LNCaP clone FGC (cell line): ENCODE measurements at regions not wholly inside any gene's neighbourhood (a gene's known extent, or its start where the extent isn't known, plus 50 kb on each side); places are given as distances from the start of the nearest gene placed in this dataset.
"Not testable (repeated sequence)": the region's sequence is repeated elsewhere in the genome, so short reads cannot be mapped to it uniquely, and the experiment has no call there.

ENCODE experiments used
- DNase-seq: peaks from one replicate; pipeline ENCODE4 v3.0.0-alpha.2; 2011; ENCODE audit warnings: low read depth
- H3K4me3 ChIP-seq: 2 replicates; pipeline ENCODE4 v1.5.1; 2011; ENCODE audit warnings: mild to moderate bottlenecking, low read depth, low read length, control low read depth
- TF ChIP-seq, protein P1 (sequence below): IDR thresholded peaks from 2 replicates; pipeline ENCODE4 v1.5.1; 2012; ENCODE audit warnings: mild to moderate bottlenecking; ENCODE audit not compliant: control insufficient read depth, insufficient read depth; ENCODE audit errors: extremely low read depth

DNA sequence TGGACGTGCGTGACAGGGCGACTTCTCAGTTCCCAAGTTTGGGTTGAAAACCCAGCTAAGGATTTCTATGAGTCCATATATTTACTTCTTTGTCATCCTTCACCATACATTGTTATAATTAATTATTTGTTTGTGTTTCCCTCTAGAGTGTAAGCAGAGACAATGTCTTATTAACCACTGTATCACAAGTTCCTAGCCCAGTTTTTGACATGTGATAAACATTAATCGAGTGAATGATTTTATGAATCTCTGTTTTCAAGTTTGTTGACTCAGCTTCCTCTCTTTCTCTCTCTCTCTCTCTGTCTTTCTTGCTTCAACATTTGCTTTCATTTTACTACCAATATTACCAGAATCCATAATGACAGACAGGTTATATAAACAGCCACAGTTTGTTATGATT is 1259.6 kb upstream of the TENM4 start:
- H3K4me3 ChIP-seq: no peak overlapping the region
- TF ChIP-seq, protein P1, sequence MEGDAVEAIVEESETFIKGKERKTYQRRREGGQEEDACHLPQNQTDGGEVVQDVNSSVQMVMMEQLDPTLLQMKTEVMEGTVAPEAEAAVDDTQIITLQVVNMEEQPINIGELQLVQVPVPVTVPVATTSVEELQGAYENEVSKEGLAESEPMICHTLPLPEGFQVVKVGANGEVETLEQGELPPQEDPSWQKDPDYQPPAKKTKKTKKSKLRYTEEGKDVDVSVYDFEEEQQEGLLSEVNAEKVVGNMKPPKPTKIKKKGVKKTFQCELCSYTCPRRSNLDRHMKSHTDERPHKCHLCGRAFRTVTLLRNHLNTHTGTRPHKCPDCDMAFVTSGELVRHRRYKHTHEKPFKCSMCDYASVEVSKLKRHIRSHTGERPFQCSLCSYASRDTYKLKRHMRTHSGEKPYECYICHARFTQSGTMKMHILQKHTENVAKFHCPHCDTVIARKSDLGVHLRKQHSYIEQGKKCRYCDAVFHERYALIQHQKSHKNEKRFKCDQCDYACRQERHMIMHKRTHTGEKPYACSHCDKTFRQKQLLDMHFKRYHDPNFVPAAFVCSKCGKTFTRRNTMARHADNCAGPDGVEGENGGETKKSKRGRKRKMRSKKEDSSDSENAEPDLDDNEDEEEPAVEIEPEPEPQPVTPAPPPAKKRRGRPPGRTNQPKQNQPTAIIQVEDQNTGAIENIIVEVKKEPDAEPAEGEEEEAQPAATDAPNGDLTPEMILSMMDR: no peak

DNA sequence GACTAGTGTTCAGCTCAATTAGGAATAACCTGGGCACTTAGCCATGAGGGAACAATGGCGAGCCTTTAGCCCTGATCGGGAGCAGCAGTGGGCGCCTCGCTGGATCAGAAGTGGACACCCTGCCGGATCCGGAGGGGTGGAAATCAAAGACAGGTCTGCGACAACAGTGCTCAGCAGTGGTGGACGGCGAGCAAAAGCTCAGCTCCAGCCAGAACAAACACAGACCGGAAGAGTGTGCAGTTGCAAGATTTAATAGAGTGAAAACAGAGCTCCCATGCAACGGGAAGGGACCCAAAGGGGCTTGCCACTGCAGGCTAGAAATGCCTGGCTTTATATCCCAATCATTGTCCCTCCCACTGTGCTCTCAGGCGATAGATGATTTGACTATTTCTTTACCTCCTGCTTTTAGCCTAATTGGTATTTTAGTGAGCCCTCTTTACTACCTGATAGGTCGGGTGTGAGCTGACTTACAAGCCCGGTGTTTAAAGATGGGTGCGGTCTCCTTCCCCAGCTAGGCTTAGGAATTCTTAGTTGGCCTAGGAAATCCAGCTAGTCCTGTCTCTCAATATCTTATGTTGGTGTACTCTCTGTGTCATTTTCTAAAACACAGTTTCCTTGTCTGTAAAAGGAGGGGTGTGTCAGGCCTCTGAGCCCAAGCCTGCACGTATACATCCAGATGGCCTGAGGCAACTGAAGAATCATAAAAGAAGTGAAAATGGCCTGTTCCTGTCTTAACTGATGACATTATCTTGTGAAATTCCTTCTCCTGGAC is 1258.8 kb upstream of the TENM4 start:
- not testable (repeated sequence) for DNase-seq, H3K4me3 ChIP-seq

More for the DNA sequence above, 1259.6 kb upstream of the TENM4 start:
- no peak for DNase-seq

DNA sequence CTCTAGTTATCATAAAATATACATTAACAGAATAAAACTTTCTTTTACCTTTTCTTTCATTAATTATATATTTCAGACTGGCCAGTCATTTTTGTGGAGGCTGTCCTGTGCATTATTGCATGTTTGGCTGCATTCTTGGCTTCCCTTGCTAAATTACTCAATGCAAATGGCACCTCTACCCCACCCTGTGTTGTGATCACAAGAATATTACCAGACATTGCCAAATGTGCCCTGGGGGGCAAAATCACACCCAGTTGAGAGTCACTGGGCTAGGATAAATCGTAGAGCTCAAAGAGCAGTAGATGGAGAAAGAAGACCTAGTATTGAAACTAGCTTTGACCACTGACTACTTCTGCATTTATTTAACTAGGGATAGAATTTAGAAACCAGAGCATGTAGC is 1257.8 kb upstream of the TENM4 start:
- TF ChIP-seq, protein P1: no peak
- DNase-seq: no peak
- no peak overlapping the region for H3K4me3 ChIP-seq

DNA sequence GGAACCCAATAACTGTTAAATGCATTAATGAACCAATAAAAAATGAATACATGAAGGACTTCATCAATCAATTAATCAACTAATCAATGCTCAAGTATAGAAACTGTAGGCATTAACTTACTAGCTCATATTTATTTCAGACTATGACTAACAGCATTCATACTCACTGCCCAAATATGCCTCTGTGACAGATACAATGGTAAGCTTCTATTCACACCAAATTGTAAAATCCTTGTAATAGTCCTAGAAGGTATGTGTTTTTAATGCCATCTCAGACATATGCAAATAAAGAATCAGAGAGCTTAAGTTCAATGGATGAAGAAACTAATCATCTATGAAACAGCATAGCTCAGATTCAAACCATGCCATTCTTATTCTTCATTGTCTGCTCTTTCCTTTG is 1253.6 kb upstream of the TENM4 start:
- TF ChIP-seq, protein P1: no peak
- no peak overlapping the region for H3K4me3 ChIP-seq
- DNase-seq: no peak

DNA sequence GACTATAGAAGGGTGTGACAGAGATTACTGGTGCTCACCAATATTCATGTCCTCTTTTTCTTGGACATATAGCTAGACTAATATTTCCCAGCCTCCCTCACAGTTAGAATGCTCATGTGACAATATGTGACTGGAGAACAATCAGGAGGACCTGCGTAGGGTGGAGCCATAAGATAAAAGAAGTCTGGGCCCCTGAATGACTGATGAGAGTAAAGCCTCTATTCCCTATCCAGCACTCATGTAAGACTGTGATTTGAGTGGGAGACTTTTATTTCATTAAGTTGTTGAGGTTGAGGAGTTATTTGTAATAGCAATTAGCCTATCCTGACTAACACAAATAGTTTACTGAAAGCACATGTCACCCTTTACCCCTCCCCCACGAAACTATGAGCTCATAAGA is 1247.1 kb upstream of the TENM4 start:
- TF ChIP-seq, protein P1: no peak
- no peak overlapping the region for H3K4me3 ChIP-seq
- no peak for DNase-seq

DNA sequence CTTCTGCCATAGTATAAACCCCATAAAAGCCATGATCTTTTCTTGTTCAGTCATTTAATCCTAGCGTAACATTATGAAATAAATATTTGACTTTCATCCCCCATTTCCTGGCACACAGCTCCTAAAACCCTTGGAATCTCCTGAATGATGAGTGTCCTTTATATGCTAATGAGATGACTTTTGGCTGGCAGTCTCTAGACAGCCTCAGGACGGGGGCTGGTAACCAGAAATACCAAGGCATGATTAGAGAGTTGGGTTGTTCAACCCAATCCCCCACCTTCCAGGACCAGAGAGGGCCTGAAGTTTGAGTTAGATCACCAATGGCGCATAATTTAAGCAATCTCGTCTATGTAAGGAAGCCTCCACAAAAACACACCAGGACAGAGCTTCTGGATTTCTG is 1246.1 kb upstream of the TENM4 start:
- H3K4me3 ChIP-seq: no peak overlapping the region
- no peak for DNase-seq
- TF ChIP-seq, protein P1: no peak

DNA sequence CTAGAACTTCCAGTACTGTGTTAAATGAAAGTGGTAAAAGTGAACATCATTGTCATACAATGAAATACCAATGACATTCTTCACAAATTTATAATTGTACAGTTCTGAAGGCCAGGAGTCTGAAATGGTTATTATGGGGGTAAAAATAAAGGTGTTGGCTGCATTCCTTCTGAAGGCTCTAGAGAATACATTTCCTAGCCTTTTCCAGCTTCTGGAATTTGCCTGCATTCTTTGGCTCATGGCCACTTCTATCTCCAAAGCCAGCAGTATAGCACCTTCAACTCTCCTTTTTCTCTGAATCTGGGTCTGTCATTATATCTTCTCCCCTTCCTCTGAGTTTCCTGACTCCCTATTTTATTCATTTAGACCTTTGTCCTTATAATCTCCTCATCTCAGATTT is 1232.7 kb upstream of the TENM4 start:
- H3K4me3 ChIP-seq: no peak overlapping the region
- TF ChIP-seq, protein P1: no peak
- DNase-seq: no peak

DNA sequence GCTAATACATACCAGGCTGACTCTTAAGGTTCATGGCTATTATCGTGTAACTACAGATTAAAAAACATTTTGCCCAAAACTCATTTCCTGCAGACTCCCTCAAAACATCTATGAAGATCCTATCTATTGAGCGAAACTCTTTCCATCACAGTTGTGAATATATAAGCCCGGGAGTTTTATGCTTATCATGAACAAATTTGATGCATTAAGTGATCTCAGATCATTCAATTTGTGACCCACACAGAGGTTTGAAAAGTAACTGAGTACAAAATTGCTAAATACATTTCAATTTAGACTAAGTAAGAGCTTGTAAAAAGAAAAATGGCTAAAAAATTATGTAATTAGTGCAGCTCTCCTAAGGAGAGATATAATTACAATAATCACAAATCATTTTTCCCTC is 1228.8 kb upstream of the TENM4 start:
- TF ChIP-seq, protein P1: no peak
- no peak for DNase-seq
- no peak overlapping the region for H3K4me3 ChIP-seq
